SK-N-SH (cell line): ENCODE measurements at regions not wholly inside any gene's neighbourhood (a gene's known extent, or its start where the extent isn't known, plus 50 kb on each side); places are given as distances from the start of the nearest gene placed in this dataset.

Experiments used
- CTCF ChIA-PET: fragments of 300-600, 350-600 bp; formaldehyde crosslinking; extraction: SDS; loops from one replicate; lab custom pipeline; 2021; lab: Yijun Ruan, JAX
- POLR2A ChIA-PET: fragments of 350-600 bp; sonication (Branson Sonifier 250); formaldehyde crosslinking; extraction: SDS; loops from one replicate; lab custom pipeline; 2020; ENCODE audit warnings: antibody characterized with exemption, inconsistent platforms; lab: Yijun Ruan, JAX
- DNase-seq: peaks from one replicate; pipeline ENCODE4 v3.0.0; 2012
- H2AFZ ChIP-seq: fragments of 200-600 bp; sonication (generic); 2 replicates; pipeline ENCODE4 v1.8.1; 2016; ENCODE audit warnings: antibody characterized with exemption, mild to moderate bottlenecking, low read depth
- H3F3A ChIP-seq: fragments of 200-600 bp; sonication (generic); replicated peaks from 2 replicates; pipeline ENCODE3; 2016; ENCODE audit warnings: antibody characterized with exemption, mild to moderate bottlenecking; ENCODE audit not compliant: insufficient read depth
- H3K27ac ChIP-seq, 2 experiments: fragments of 200-500 bp in 1 of 2; fragments of 200-600 bp in 1 of 2; sonication (Bioruptor generic) in 1 of 2; sonication (generic), shearing (Covaris generic) in 1 of 2; 2 replicates each; pipeline versions ENCODE4 v1.5.1 to v1.6.1; 2014 to 2016; ENCODE audit warnings: low read depth in 2 of 2, inconsistent platforms in 1 of 2, low read length in 1 of 2, mild to moderate bottlenecking in 1 of 2, mixed read lengths in 1 of 2
- H3K27me3 ChIP-seq: fragments of 200-600 bp; sonication (generic), shearing (Covaris generic); 2 replicates; pipeline ENCODE4 v1.6.1; 2016; ENCODE audit warnings: mixed run types; ENCODE audit not compliant: insufficient read depth
- H3K36me3 ChIP-seq, 2 experiments: fragments of 200-500 bp in 1 of 2; fragments of 200-600 bp in 1 of 2; sonication (Bioruptor generic) in 1 of 2; sonication (generic) in 1 of 2; replicated peaks in 1 of 2; 2 replicates each; pipeline versions ENCODE3 to v1.5.1; 2014 to 2016; ENCODE audit warnings: low read length in 1 of 2, mild to moderate bottlenecking in 1 of 2; ENCODE audit not compliant: insufficient read depth in 2 of 2, control insufficient read depth in 1 of 2
- H3K4me1 ChIP-seq, 2 experiments: fragments of 200-500 bp in 1 of 2; fragments of 200-600 bp in 1 of 2; sonication (Bioruptor generic) in 1 of 2; sonication (generic), shearing (Covaris generic) in 1 of 2; 2 replicates each; pipeline versions ENCODE4 v1.5.1 to v1.6.1; 2014 to 2016; ENCODE audit warnings: low read depth in 1 of 2, low read length in 1 of 2, mixed run types in 1 of 2; ENCODE audit not compliant: insufficient read depth in 2 of 2, control insufficient read depth in 1 of 2
- H3K4me2 ChIP-seq: fragments of 200-600 bp; sonication (generic), shearing (Covaris generic); 2 replicates; pipeline ENCODE4 v1.6.1; 2017; ENCODE audit warnings: mixed run types
- H3K4me3 ChIP-seq, 2 experiments: fragments of 200-500 bp in 1 of 2; fragments of 200-600 bp in 1 of 2; sonication (Bioruptor generic) in 1 of 2; sonication (generic), shearing (Covaris generic) in 1 of 2; 2 replicates each; pipeline versions ENCODE4 v1.5.1 to v1.8.1; 2014 to 2016; ENCODE audit warnings: low read depth in 2 of 2, inconsistent platforms in 1 of 2, low read length in 1 of 2, mild to moderate bottlenecking in 1 of 2, mixed read lengths in 1 of 2, moderate library complexity in 1 of 2
- H3K79me2 ChIP-seq: fragments of 200-600 bp; sonication (generic); 2 replicates; pipeline ENCODE4 v1.8.1; 2017; ENCODE audit warnings: mild to moderate bottlenecking; ENCODE audit not compliant: insufficient read depth
- H3K9ac ChIP-seq: fragments of 200-600 bp; sonication (generic); 2 replicates; pipeline ENCODE4 v1.6.1; 2017; ENCODE audit warnings: mixed run types
- H3K9me2 ChIP-seq: fragments of 200-600 bp; sonication (generic); 2 replicates; pipeline ENCODE4 v1.6.1; 2017; ENCODE audit warnings: mixed run types
- H3K9me3 ChIP-seq: fragments of 200-600 bp; sonication (generic); 2 replicates; pipeline ENCODE4 v1.6.1; 2017; ENCODE audit warnings: mixed run types, mild to moderate bottlenecking, moderate library complexity
- H4K20me1 ChIP-seq: fragments of 200-600 bp; sonication (generic); 2 replicates; pipeline ENCODE4 v1.6.1; 2017; ENCODE audit warnings: mild to moderate bottlenecking, mixed run types; ENCODE audit not compliant: insufficient read depth
- CHD2 ChIP-seq: fragments of 150-350 bp; IDR thresholded peaks from 2 replicates; pipeline ENCODE4 v1.6.1; 2018; ENCODE audit warnings: low read length; ENCODE audit not compliant: partially characterized antibody
- CTCF ChIP-seq: fragments of 200-600 bp; sonication (generic); IDR thresholded peaks from 2 replicates; pipeline ENCODE4 v1.6.1; 2017; ENCODE audit warnings: antibody characterized with exemption, mild to moderate bottlenecking, moderate library complexity
- ELF1 ChIP-seq: IDR thresholded peaks from 2 replicates; pipeline ENCODE4 v1.4.0; 2012
- FOXJ3 ChIP-seq: sonication (generic); formaldehyde crosslinking; IDR thresholded peaks from 2 replicates; pipeline ENCODE4 v1.5.1; 2020; ENCODE audit warnings: mild to moderate bottlenecking, missing genetic modification reagents
- GATA2 ChIP-seq: sonication (generic); formaldehyde crosslinking; IDR thresholded peaks from 2 replicates; pipeline ENCODE4 v1.5.0; 2020; ENCODE audit warnings: mild to moderate bottlenecking, missing genetic modification reagents
- IRF3 ChIP-seq: fragments of 150-350 bp; IDR thresholded peaks from 2 replicates; pipeline ENCODE4 v1.6.1; 2016; ENCODE audit warnings: mild to moderate bottlenecking, low read depth, low read length
- MAX ChIP-seq: IDR thresholded peaks from 2 replicates; pipeline ENCODE4 v1.4.0; 2012; ENCODE audit warnings: low read depth
- MEF2A ChIP-seq: IDR thresholded peaks from 2 replicates; pipeline ENCODE4 v1.4.0; 2012; ENCODE audit warnings: low read depth, borderline replicate concordance
- NRF1 ChIP-seq: IDR thresholded peaks from 2 replicates; pipeline ENCODE4 v1.6.1; 2012; ENCODE audit warnings: low read depth, mild to moderate bottlenecking, low read length
- POLR2AphosphoS5 ChIP-seq: IDR thresholded peaks from 2 replicates; pipeline ENCODE4 v1.6.1; 2012; ENCODE audit warnings: low read depth, low read length
- RCOR1 ChIP-seq: fragments of 150-350 bp; IDR thresholded peaks from 2 replicates; pipeline ENCODE4 v1.6.1; 2017; ENCODE audit warnings: antibody characterized with exemption, low read length
- SIN3A ChIP-seq: IDR thresholded peaks from 2 replicates; pipeline ENCODE4 v1.6.1; 2012; ENCODE audit warnings: low read depth, mild to moderate bottlenecking, low read length, moderate library complexity, borderline replicate concordance
- SMC3 ChIP-seq: IDR thresholded peaks from 2 replicates; pipeline ENCODE4 v1.6.1; 2012; ENCODE audit warnings: low read depth, low read length, improper control_type of control experiment
- TAF1 ChIP-seq: IDR thresholded peaks from 2 replicates; pipeline ENCODE4 v1.6.1; 2012; ENCODE audit warnings: low read depth, mild to moderate bottlenecking, low read length, moderate library complexity, borderline replicate concordance
- TCF12 ChIP-seq: IDR thresholded peaks from 2 replicates; pipeline ENCODE4 v1.4.0; 2012
- USF2 ChIP-seq: fragments of 150-350 bp; IDR thresholded peaks from 2 replicates; pipeline ENCODE4 v1.6.1; 2017; ENCODE audit warnings: antibody characterized with exemption, low read length, low read depth, borderline replicate concordance
- YY1 ChIP-seq: IDR thresholded peaks from 2 replicates; pipeline ENCODE4 v1.4.0; 2012; ENCODE audit warnings: low read depth, mild to moderate bottlenecking
- ZBTB33 ChIP-seq: IDR thresholded peaks from 2 replicates; pipeline ENCODE4 v1.4.0; 2012; ENCODE audit warnings: low read depth, borderline replicate concordance
- WGBS: methylation state at CpG from one replicate; pipeline ENCODE4 v1.1.6; 2017; ENCODE audit warnings: low lambda C conversion rate; 5-methylcytosine and 5-hydroxymethylcytosine counted together

- Histone ChIP-seq H3K27ac (no peak overlapping the region), H3K27me3 (no peaks in the 10 kb centered on the region), H3K36me3 (no peaks in the 10 kb centered on the region), H3K9me3 (0 out of 2 replicates have a peak, but pooled peaks cover 10% of the 10 kb centered on the region), H3K9me2 (0 out of 2 replicates have a peak, but pooled peaks cover 4% of the 10 kb centered on the region), H3K79me2 (no peaks in the 10 kb centered on the region), H3K9ac (no peak overlapping the region), H3F3A (no peaks in the 10 kb centered on the region), H2AFZ (no peak overlapping the region), H4K20me1 (no peaks in the 10 kb centered on the region), H3K4me1 (no peaks in the 10 kb centered on the region), H3K4me3 (no peak overlapping the region), H3K4me2 (no peak overlapping the region)
- CTCF ChIA-PET: no interaction called here
- TF ChIP-seq NRF1: no peak
- TF ChIP-seq RCOR1: no peak
- no peak for TF ChIP-seq TAF1
- no peak for TF ChIP-seq GATA2 (CRISPR knock-in tag)
- no peak for TF ChIP-seq CHD2
- no peak for TF ChIP-seq MEF2A
- TF ChIP-seq TCF12: no peak
- no peak for TF ChIP-seq ZBTB33
- TF ChIP-seq IRF3: no peak
- no peak for TF ChIP-seq POLR2AphosphoS5
- TF ChIP-seq SIN3A: no peak
- no peak for TF ChIP-seq ELF1
- no peak for TF ChIP-seq FOXJ3 (CRISPR knock-in tag)
- TF ChIP-seq SMC3: no peak
- TF ChIP-seq MAX: no peak
- no peak for DNase-seq
- WGBS: 91% methylated on average over 2 of the region's 2 CpGs
- POLR2A ChIA-PET: no interaction called here
These were observed 449.9 kb downstream of the PRELID2 start for GRCh38 chr5:145385276-145385675.

- no peaks in the 10 kb centered on the region for H3K36me3 ChIP-seq
- WGBS: 3% methylated on average over 1 of the region's 1 CpG
- H3K9me3 ChIP-seq: peaks cover 21% of the 10 kb centered on the region
- ChIA-PET POLR2A (no interaction called here), CTCF (no interaction called here)
- DNase-seq: no peak
- H3K79me2 ChIP-seq: no peaks in the 10 kb centered on the region
- no peak overlapping the region for H3K9ac ChIP-seq
- H2AFZ ChIP-seq: no peak overlapping the region
- no peaks in the 10 kb centered on the region for H3K4me1 ChIP-seq
- no peak overlapping the region for H3K27ac ChIP-seq
- H3K4me2 ChIP-seq: no peak overlapping the region
- H4K20me1 ChIP-seq: no peaks in the 10 kb centered on the region
- peaks cover 4% of the 10 kb centered on the region for H3F3A ChIP-seq
- no peak overlapping the region for H3K4me3 ChIP-seq
- H3K27me3 ChIP-seq: no peaks in the 10 kb centered on the region
- H3K9me2 ChIP-seq: no peaks in the 10 kb centered on the region
- no peak for TF ChIP-seq USF2
- no peak for TF ChIP-seq IRF3
- TF ChIP-seq CTCF: no peak
- no peak for TF ChIP-seq ELF1
- TF ChIP-seq YY1: no peak
These were observed 456.9 kb downstream of the PRELID2 start for GRCh38 chr5:145378226-145378625.
